ENCODE measurements at regions not wholly inside any gene's neighbourhood (a gene's known extent, or its start where the extent isn't known, plus 50 kb on each side); places are given as distances from the start of the nearest gene placed in this dataset.
A peak's percentile ranks its signal among the peaks of the same experiment; 100 is the strongest.
"Not testable (repeated sequence)": the region's sequence is repeated elsewhere in the genome, so short reads cannot be mapped to it uniquely, and the experiment has no call there.

DNA sequence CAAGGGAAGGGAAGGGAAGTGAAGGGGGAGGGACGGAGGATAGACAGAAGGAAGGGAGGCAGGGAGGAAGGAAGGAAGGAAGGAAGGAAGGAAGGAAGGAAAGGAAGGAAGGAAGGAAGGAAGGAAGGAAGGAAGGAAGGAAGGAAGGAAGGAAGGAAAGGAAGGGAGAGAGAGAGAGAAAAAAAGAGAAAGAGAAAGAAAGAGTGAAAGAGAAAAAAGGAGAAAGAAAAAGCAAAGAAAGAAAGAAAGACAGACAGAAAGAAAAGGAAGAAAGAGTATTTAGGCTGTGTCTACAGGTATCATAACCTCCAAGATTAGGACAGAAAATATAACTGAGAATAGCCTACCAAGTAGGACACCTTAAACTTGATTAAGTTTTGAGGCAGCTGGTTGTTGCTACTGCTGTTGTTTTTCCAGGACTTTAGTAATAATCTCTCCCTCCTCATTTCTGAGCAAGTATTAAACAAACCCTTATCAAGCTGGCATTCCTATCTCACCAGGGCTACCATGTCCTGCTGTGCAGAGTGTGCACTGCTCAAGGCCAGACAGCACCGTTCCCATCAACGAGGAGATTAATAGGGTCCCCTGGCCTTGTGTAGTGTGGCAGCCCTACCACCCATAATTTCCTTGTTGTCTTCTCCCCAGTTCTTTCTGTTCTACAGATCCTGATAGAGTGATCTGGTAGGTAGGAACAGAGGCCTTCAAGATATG, 90.5 kb upstream of the FHL2 start:
- no peak for DNase-seq

DNA sequence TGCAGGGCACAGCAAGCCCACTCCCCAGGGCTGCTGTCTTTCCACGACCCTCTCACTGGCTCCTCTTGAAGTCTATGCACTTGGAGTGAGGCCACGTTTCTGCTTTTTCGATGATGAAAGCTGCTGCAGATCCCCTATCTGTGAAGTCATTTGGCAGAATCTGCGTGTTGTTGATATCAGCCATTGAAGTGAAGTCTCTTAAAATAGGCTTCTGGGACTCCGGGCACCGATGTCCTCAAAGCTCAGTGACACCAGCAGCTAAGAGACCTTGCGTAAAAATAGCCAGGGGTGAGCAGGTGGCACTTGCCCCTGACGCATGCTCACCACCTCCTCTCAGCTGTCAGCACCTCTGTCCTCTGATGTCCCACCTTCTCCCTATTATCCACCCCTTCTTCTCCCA, 89.4 kb upstream of the FHL2 start:
- no peak for DNase-seq

DNA sequence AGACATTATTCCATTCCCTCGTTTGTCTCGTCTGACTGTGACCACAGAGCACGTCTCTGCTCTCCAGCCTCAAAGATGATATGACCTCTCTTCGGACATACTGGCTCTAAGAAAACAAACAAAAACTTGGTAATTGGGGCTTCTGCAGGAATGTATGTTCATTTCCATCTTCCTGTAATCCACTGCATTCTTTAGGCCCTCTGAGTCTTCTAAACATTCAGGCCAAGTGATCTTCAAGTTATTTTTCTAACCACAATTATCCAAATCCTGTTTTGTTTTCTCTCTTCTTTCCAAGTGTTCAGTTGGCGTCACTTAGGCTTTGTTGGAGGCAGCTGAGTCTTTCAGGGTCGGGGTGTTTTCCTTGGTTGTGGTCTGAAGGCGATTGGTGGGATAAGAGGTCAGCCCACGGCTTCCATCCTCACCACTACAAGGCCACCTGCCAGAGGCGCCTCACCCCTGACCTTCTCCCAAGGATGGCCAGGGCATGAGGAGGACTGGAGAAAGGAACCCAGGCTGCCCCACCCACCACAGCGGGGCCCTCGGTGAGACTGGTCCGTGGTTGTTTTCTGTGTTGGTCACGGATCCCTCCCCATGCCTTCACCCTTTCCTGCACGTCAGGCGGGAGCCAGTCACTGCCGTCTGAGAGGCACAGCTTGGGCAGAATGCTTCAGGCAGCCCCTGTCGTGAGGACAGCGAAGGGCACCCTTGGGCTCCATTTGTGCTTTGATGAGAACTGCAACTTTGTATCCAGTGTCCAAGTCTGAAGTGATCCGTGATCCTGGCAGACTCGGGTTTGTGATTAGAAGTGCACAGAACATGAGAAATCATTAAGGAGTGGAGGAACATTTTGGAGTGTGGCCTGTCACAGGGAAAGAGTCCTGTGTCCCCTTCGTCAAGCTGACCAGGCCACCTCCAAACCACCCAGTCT, 88.6 kb upstream of the FHL2 start:
- DNase-seq: peak; percentile 83

DNA sequence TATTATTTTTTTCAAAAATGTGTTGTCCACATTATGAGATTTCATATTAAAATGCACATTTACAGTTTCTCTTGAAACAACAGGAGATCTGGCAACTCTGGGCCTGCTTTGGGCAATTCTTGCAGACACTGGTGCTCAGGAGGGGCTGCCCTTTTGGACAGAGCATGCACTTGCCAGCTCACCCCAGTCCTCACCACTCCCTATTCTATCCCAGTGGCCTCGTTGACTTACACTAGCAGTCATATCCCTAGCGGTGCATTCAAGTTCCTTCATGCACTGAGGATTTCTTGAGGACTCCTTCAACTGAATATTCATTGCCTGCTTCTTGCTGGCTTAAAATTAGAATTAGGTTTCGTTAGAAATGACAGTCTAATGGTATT, 87.9 kb upstream of the FHL2 start:
- DNase-seq: no peak

DNA sequence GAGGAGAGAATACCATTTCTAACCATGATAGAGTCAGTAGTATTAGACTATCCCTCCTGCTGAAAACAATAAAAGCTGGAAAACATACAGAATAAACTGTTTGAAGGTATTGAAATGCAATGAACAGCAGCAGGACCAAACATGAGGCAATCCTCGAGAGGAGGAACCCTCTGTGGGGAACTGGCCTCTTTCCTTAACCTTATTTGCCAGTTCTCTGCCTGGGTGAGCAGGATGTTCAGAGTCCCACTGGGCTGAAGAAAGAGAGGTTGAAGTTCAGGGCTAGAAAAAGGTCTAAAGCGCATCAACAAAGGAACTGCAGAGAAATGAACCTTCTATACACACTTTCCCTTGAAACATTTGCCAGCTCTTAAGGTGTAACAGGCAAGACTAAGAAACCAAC, 79.8 kb upstream of the FHL2 start:
- DNase-seq: no peak

DNA sequence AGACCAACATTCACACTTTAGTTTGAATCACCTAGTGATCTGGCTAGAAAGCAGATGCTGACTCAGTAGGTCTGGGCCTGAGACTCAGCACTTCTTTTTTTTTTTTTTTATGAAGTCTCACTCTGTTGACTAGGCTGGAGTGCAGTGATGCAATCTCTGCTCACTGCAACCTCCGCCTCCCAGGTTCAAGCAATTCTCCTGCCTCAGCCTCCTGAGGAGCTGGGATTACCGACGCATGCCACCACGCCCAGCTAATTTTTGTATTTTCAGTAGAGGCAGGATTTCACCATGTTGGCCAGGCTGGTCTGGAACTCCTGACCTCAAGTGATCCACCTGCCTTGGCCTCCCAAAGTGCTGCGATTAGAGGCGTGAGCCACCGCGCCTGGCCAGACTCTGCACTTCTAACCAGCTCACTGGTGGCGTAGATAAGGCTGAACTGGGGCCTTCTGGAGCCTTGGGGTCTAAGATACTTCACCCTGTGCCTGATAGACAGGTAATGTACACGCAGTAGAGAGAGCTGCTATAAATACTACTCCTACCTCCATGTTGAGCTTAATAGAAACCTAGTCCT, 78.3 kb upstream of the FHL2 start:
- DNase-seq: not testable (repeated sequence)

DNA sequence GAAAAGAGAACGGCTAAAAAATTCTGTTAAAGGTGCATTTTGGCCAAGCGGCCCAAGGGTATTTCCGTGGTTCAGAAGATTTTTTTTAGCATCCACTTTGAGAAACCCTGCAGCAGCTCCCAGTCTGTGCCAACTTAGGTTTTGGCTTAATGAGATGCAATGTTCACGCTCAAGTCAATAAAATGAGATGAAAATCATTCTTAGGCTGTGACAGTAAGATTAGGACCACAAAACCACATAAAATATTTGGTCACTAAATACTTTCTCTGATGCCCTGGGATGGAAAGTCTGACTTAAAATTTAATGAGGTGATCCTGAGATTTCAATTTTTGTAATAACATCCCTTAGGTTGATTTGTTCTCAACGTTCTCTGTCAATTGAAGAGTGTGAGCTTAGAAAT, 74.2 kb upstream of the FHL2 start:
- DNase-seq: no peak

DNA sequence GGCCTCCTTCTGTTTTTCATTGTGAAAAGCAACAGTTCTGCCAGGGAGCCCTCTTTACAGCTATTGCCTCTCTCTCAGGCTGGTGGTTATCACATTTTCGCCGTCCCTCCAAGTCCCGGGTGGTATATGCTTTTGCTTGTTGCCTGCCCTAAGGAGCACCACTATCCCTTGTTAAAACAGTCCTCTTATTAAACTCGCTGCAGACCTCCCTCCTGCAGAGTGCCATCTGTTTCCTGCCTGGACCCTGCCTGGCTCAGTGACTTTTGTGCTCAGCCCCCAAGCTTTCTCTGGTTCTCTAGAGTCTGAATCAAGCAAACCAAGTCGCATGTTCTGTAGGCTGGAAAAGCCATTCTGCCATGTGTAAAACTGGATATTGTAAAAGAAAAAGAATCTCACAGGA, 72.1 kb upstream of the FHL2 start:
- no peak for DNase-seq

DNA sequence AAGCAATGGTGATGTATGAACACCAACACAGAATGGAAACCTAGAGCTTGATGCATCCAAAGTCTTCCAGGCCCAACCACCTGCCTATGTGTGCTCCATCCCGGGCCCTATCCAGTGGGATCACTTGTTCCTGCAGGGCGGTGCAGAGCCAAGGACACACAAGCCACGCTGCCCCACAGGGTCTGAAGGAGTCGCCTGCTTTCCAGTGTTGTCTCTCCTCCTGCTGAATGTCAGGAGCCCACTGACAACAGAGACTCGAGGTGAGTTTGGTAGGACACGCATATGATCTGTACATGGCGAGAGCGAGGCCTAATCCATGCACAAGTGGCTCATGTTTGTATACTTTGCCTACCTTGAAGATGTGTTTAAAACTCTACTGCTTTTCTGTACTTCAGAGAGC, 70.9 kb upstream of the FHL2 start:
- DNase-seq: no peak

DNA sequence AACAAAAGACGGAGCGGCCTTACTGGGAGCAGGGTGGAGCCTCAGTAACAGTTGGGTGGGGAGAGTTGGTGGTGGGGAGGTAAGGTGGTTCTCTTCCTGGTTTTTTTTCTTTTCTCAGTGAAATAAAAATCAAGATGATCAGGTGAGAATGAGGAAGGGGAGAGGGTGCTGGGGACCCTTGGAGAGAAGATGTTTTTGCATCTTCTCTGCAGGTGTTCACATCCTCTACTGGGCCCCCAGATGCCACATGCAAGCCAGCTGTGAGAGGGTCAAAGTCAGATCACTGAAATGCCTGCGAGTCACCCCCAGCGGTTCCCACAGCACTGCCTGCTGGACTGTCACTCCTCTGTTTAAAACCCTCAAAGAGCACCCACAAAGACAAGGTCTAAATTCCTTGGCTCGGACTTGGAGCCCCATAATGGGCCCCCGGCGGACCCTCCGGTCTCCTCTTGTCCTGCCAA, 69.8 kb upstream of the FHL2 start:
- DNase-seq: no peak

DNA sequence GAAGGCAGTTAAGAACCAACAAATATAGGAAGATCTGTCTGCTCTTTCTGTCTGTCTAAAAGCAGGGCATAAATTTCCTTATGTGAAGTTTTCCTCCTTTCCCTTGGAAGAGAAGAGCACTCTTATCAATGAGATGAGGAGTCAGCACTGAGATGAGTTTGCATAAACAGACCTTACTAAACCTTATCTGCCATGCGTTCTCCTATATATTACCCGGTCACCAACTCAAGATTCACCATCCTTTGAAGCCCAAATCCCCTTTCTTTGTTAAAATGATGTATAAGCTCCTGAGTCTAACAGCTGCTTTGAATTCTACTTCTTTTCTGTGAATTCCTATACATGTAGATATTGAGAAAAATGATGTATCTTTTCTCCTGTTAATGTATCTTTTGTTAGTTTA, 65.5 kb upstream of the FHL2 start:
- DNase-seq: no peak

DNA sequence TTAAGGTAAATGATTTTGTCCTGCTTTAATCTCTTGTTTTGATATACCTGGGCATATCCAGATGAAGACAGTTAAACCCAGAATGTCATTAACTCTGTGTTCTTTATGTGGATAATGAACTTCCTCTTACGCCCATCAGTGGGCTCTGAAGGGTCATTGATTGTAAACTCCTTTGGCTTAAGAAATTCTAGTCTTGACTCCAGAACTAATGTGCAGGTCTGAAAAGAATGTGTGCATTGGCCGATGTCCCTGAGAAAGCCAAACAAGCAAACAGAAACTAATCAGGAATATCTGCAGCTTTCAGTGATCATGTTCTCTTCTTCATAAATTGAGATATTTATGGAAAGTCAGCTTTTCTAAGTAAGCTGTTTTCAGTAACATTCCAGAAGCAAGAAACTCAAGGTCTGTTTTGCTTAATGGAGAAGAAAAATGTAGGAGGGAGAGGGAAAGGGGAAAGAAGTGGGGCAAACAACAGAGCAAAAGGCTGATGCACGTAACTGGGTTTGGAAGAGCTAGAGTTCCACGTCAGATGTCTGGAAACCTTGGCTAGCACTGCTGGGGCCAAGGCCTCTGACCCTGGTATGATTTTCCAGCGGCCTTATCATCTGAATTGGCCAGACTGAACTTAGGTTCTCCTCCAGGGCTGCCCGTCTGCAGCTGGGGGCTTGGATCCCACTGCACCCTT, 61.3 kb upstream of the FHL2 start:
- no peak for DNase-seq

DNA sequence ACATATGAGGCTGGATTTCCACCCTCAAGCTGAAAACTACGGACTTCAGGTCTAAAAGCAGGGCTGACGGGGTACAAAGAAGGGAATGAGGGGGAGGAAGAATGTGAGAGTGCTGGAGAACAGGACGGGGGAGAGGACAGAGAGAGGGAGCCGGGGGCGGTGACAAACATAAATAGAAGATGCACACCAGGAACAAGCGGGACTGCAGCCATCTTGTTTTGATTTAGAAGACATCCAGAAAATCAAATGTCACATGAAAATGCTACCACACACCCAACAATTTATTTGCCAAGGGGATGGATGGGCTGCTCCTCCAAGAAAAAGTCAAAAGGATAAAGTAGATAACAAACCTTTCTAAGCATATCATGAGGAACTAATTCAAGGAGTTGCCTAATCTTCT, 59.2 kb upstream of the FHL2 start:
- DNase-seq: no peak

DNA sequence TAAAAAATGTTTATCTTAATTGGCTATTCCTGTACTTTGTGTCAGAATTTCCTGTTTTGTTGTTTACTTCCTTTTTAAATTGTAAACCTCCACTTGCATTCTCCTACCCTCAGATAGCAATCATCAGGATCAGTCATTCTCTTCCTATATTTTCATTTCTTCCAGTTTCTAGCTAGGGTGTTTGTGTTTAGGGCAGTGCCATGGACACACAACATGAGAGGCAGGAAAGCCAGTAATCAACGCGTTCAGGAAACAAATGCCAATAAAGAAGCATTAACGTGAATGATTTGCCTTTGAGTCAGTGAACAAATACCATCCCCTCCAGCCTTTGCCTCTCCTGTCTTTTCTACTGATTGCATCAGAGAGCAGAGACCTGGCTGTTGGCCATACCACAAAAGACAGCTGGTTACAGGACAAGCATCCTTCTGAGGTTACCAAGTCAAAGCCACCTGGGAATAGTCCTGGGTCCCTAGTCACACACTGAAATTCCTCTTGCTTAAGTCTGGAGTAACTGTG, 56.7 kb upstream of the FHL2 start:
- DNase-seq: peak; percentile 99

DNA sequence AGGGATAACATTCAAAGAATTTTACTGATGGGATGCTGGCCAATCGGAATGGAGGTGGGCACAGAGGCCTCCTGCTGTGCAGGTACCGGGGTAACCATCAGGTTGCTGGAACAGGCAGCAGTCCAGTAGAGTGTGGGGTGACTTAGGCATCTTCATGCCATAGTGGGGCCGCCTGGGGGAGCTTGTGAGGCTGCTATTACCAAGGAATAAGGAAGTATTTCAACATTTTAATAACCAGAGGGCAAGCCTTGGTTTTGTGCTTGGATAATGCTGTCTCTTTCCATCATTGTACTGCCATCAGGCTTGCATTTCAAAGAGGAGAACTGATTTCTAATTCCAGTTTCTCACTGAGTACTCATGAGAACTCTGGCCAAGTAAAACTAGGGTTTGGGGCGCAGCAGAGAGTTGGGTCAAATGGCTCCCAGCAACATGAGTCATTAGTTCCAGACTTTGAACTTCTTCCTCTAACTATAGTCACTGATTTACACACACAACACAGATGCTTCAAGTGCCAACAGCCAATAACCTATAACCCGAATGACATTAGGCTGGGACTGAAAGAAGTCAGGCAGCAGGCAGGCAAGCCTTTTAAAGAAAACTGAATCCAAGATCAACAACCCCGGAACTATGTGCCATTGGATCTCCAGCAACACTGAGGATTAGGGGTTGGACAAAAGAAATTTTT, 56.1 kb upstream of the FHL2 start:
- peak; percentile 78 for DNase-seq

DNA sequence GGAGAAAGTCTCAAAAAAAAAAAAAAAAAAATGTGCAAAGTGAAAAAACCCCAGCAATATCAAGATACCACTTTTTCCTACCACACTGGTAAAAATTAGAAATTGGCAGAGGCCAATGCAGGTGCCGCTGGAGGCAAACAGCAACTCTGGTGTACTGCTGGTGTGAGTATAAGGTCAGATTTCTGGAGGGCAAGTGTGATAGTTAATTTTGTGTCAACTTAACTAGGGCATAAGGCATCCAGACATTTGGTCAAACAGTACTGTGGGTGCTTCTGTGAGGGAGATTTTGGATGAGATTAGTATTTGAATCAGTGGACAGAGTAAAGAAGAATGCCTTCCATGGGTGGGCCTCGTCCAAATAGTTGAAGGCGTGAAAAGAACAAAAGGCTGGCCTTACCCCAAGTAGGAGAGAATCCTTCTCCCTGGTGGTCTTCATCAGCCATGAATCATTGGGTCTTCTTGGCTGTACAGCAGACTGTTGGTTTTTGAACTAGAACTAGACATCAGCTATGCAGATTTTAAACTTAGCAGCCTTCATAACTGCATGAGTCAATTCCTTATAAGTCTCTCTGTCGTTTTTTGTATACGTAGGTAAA, 52.8 kb upstream of the FHL2 start:
- peak; percentile 32 for DNase-seq

DNA sequence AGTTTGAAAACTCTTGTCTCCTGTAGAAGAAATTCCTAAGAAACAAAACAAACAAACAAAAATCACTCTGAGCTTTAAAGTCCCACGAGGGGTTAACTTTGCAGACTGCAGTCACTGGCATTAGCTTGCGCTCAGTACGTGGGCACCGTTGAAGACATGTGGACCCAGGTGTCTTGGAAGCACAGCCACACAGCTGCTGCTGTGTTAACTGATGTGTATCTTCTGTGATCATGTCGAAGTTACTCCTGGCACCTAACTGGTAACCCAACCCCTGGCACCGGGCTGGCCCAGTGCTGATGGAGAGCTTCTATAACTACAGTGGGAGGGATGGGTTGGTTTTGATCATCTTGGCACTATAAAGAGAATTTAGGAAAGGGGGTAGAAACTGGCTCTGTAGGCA, 51.6 kb upstream of the FHL2 start:
- no peak for DNase-seq

DNA sequence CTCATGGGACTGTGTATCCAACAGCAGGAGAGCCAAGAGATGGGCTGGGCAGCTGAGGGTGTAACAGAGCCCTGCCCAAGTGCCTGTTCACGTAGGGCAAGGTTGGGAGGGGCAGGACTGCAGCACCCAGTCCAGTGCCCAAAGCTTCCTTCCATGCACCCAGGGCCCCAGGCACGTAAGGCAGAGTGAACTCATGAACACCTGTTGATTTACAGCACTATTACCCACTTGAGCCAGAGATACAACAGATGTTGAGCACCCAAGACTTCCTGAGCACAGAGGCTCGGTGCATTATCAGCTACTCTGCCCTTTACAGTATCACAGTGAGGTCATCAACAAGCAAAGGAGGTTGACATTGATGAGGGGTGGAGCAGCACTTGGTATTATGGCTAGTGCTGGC, 50.2 kb upstream of the FHL2 start:
- no peak for DNase-seq

Data from fibroblast of skin of right biceps (primary cell).